ENCODE measurements at regions not wholly inside any gene's neighbourhood (a gene's known extent, or its start where the extent isn't known, plus 50 kb on each side); places are given as distances from the start of the nearest gene placed in this dataset.

DNA sequence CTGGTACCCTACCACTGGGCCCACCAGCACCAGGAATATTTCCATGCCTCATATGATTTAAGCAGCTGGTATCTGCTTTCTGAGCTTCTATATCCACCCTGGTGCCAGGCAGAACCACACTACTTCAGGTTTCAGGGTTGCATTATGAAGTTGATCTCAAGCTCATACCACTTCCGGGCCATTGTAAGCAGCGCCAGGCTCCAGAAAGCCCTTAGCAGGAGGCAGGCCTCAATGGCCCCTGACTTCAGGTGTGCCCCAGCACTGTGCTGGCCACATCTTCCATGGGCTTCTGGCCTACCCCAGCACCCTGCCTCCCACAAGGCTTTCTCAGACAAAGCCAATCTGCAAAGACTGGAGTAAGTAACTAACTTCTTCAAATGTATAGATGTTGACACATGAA is 391.3 kb upstream of the GRM3 start:
- no peak overlapping the region for H3K4me3 ChIP-seq (ENCODE audit: low read depth, low read length)
- no peak overlapping the region for H3K23ac ChIP-seq (ENCODE audit: low read length)
- H2BK12ac ChIP-seq (ENCODE audit: low read length) = no peak overlapping the region
- H3K9ac ChIP-seq (ENCODE audit: low read length) = no peak overlapping the region
- H3K27ac ChIP-seq (ENCODE audit: low read depth, low read length) = no peak overlapping the region
- no peak overlapping the region for H4K12ac ChIP-seq (ENCODE audit: low read depth, low read length)
- no peak overlapping the region for H3K4me2 ChIP-seq (ENCODE audit: low read length)
- H3K4me1 ChIP-seq (ENCODE audit: control insufficient read depth in 1 of 2, insufficient read depth in 2 of 2, low read length in 2 of 2) = no peaks in the 10 kb centered on the region
- no peak overlapping the region for H2AFZ ChIP-seq (ENCODE audit: insufficient read depth, low read length, poor library complexity)
- H3K27me3 ChIP-seq (ENCODE audit: insufficient read depth, low read length) = no peaks in the 10 kb centered on the region
- H2BK120ac ChIP-seq (ENCODE audit: insufficient read depth, low read length, poor library complexity) = no peak overlapping the region
- H3K36me3 ChIP-seq (ENCODE audit: control insufficient read depth in 1 of 2, insufficient read depth in 2 of 2, low read length in 2 of 2) = no peaks in the 10 kb centered on the region
- no peaks in the 10 kb centered on the region for H3K79me1 ChIP-seq (ENCODE audit: low read length)
- no peak overlapping the region for H3K4ac ChIP-seq (ENCODE audit: low read depth, low read length)
- DNase-seq = no peak
- no peak overlapping the region for H4K91ac ChIP-seq (ENCODE audit: low read depth, low read length)
- no peaks in the 10 kb centered on the region for H3K79me2 ChIP-seq (ENCODE audit: control insufficient read depth, insufficient read depth, low read length, poor library complexity)
- H3K18ac ChIP-seq (ENCODE audit: low read length) = no peak overlapping the region
- no peak overlapping the region for H2BK5ac ChIP-seq (ENCODE audit: low read depth, low read length, poor library complexity)
- H3K9me3 ChIP-seq (ENCODE audit: insufficient read depth, low read depth, low read length) = no peaks in the 10 kb centered on the region
- H3K14ac ChIP-seq (ENCODE audit: low read length) = no peak overlapping the region
- no peak overlapping the region for H4K8ac ChIP-seq (ENCODE audit: low read depth, low read length)
- H2AK5ac ChIP-seq (ENCODE audit: low read length) = no peak overlapping the region
- WGBS (ENCODE audit: extremely low coverage, insufficient coverage, insufficient read length) = no CpG with 5 or more reads among the region's 2 CpGs

DNA sequence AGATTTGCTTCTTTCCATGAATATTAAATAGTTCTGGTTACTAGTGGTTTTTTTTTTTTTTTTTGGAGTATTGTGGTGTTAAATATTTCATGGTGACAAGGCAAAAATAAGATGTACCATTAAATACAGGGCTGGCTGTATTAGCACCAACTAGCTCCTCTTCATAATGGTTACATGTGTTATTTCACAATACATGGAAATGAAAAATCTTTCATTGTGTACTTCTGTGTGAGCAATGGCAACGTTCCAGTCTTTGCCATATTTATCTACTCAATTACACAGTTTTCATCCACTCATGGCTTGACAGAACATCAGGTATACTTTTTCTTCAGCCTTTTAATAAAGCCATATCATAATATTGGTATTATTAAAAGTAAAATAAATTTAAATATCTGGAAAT is 394.7 kb upstream of the GRM3 start:
- H3K9ac ChIP-seq (ENCODE audit: low read length) = no peak overlapping the region
- no peak overlapping the region for H3K4ac ChIP-seq (ENCODE audit: low read depth, low read length)
- H3K4me3 ChIP-seq (ENCODE audit: low read depth, low read length) = no peak overlapping the region
- H3K27ac ChIP-seq (ENCODE audit: low read depth, low read length) = no peak overlapping the region
- no peak overlapping the region for H3K23ac ChIP-seq (ENCODE audit: low read length)
- no peak overlapping the region for H4K8ac ChIP-seq (ENCODE audit: low read depth, low read length)
- no peak overlapping the region for H4K91ac ChIP-seq (ENCODE audit: low read depth, low read length)
- no peak for DNase-seq
- no peaks in the 10 kb centered on the region for H3K36me3 ChIP-seq (ENCODE audit: control insufficient read depth in 1 of 2, insufficient read depth in 2 of 2, low read length in 2 of 2)
- no peak overlapping the region for H2BK120ac ChIP-seq (ENCODE audit: insufficient read depth, low read length, poor library complexity)
- H3K4me2 ChIP-seq (ENCODE audit: low read length) = no peak overlapping the region
- WGBS (ENCODE audit: extremely low coverage, insufficient coverage, insufficient read length) = no CpG with 5 or more reads among the region's 1 CpG
- no peak overlapping the region for H2BK12ac ChIP-seq (ENCODE audit: low read length)
- no peaks in the 10 kb centered on the region for H3K27me3 ChIP-seq (ENCODE audit: insufficient read depth, low read length)
- no peak overlapping the region for H2AFZ ChIP-seq (ENCODE audit: insufficient read depth, low read length, poor library complexity)
- H2BK5ac ChIP-seq (ENCODE audit: low read depth, low read length, poor library complexity) = no peak overlapping the region
- no peak overlapping the region for H2AK5ac ChIP-seq (ENCODE audit: low read length)
- no peaks in the 10 kb centered on the region for H3K4me1 ChIP-seq (ENCODE audit: control insufficient read depth in 1 of 2, insufficient read depth in 2 of 2, low read length in 2 of 2)
- no peaks in the 10 kb centered on the region for H3K79me2 ChIP-seq (ENCODE audit: control insufficient read depth, insufficient read depth, low read length, poor library complexity)
- H3K79me1 ChIP-seq (ENCODE audit: low read length) = no peaks in the 10 kb centered on the region
- no peak overlapping the region for H4K12ac ChIP-seq (ENCODE audit: low read depth, low read length)
- H3K9me3 ChIP-seq (ENCODE audit: insufficient read depth, low read depth, low read length) = no peaks in the 10 kb centered on the region
- no peak overlapping the region for H3K18ac ChIP-seq (ENCODE audit: low read length)
- no peak overlapping the region for H3K14ac ChIP-seq (ENCODE audit: low read length)

DNA sequence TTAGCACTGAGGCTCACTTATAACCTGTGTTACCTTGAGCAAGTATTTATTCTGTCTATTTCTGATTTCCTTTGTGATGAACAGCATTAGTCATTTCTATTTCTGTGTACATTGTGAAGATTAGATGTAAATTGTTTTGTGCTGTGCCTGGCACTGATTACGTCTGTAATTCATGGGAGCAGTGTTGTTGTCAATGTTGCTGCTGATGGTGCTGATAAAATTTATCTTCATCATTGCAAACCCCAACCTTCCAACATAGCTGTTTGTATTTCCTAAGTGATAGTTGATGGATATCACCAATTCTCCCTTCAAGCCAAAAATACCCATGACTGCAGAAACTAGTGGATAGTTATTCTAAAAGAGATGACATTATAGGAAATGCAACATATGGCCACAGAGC is 400.5 kb upstream of the GRM3 start:
- H3K9ac ChIP-seq (ENCODE audit: low read length) = no peak overlapping the region
- no peaks in the 10 kb centered on the region for H3K27me3 ChIP-seq (ENCODE audit: insufficient read depth, low read length)
- H2AFZ ChIP-seq (ENCODE audit: insufficient read depth, low read length, poor library complexity) = no peak overlapping the region
- no peak overlapping the region for H3K18ac ChIP-seq (ENCODE audit: low read length)
- no peak overlapping the region for H2AK5ac ChIP-seq (ENCODE audit: low read length)
- H3K23ac ChIP-seq (ENCODE audit: low read length) = no peak overlapping the region
- H3K14ac ChIP-seq (ENCODE audit: low read length) = no peak overlapping the region
- no peak overlapping the region for H3K4me3 ChIP-seq (ENCODE audit: low read depth, low read length)
- no peak overlapping the region for H4K12ac ChIP-seq (ENCODE audit: low read depth, low read length)
- no peak overlapping the region for H2BK12ac ChIP-seq (ENCODE audit: low read length)
- no peak overlapping the region for H2BK5ac ChIP-seq (ENCODE audit: low read depth, low read length, poor library complexity)
- H3K9me3 ChIP-seq (ENCODE audit: insufficient read depth, low read depth, low read length) = no peaks in the 10 kb centered on the region
- H3K4me2 ChIP-seq (ENCODE audit: low read length) = no peak overlapping the region
- no peak for DNase-seq
- H3K27ac ChIP-seq (ENCODE audit: low read depth, low read length) = no peak overlapping the region
- H3K79me2 ChIP-seq (ENCODE audit: control insufficient read depth, insufficient read depth, low read length, poor library complexity) = no peaks in the 10 kb centered on the region
- no peak overlapping the region for H3K4ac ChIP-seq (ENCODE audit: low read depth, low read length)
- no peaks in the 10 kb centered on the region for H3K4me1 ChIP-seq (ENCODE audit: control insufficient read depth in 1 of 2, insufficient read depth in 2 of 2, low read length in 2 of 2)
- WGBS (ENCODE audit: extremely low coverage, insufficient coverage, insufficient read length) = no CpG with 5 or more reads among the region's 1 CpG
- no peak overlapping the region for H2BK120ac ChIP-seq (ENCODE audit: insufficient read depth, low read length, poor library complexity)
- no peaks in the 10 kb centered on the region for H3K36me3 ChIP-seq (ENCODE audit: control insufficient read depth in 1 of 2, insufficient read depth in 2 of 2, low read length in 2 of 2)
- no peak overlapping the region for H4K91ac ChIP-seq (ENCODE audit: low read depth, low read length)
- no peak overlapping the region for H4K8ac ChIP-seq (ENCODE audit: low read depth, low read length)
- H3K79me1 ChIP-seq (ENCODE audit: low read length) = no peaks in the 10 kb centered on the region

DNA sequence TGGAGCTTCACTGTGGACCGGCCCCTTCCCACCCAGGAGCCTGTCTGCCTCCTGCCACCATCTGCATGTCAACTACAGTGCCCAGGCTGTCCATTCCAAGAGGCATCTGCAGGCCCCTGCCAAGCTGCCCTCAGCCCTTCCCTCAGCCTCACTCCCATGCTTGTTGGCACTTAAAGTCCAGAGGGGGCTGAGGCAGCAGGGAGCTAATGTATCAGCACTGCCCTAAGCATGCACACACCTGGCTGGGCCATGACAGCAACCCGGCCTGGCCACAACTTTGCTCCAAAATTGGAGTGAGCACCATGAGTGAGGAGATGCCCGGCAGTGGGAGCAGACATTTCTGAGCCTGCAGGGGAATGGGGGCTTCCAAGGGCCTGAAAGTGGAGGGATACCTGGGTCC is 417.5 kb upstream of the GRM3 start:
- Histone ChIP-seq H3K79me2 (ENCODE audit: control insufficient read depth, insufficient read depth, low read length, poor library complexity) (no peaks in the 10 kb centered on the region), H3K27ac (ENCODE audit: low read depth, low read length) (no peak overlapping the region), H3K14ac (ENCODE audit: low read length) (no peak overlapping the region), H3K36me3 (ENCODE audit: control insufficient read depth in 1 of 2, insufficient read depth in 2 of 2, low read length in 2 of 2) (no peaks in the 10 kb centered on the region), H2AK5ac (ENCODE audit: low read length) (no peak overlapping the region), H3K4ac (ENCODE audit: low read depth, low read length) (no peak overlapping the region), H3K9ac (ENCODE audit: low read length) (no peak overlapping the region), H4K8ac (ENCODE audit: low read depth, low read length) (no peak overlapping the region), H3K18ac (ENCODE audit: low read length) (no peak overlapping the region), H3K79me1 (ENCODE audit: low read length) (no peaks in the 10 kb centered on the region), H4K12ac (ENCODE audit: low read depth, low read length) (no peak overlapping the region), H3K4me3 (ENCODE audit: low read depth, low read length) (no peak overlapping the region), H2BK120ac (ENCODE audit: insufficient read depth, low read length, poor library complexity) (no peak overlapping the region), H4K91ac (ENCODE audit: low read depth, low read length) (no peak overlapping the region), H2BK5ac (ENCODE audit: low read depth, low read length, poor library complexity) (no peak overlapping the region), H3K27me3 (ENCODE audit: insufficient read depth, low read length) (no peaks in the 10 kb centered on the region), H3K23ac (ENCODE audit: low read length) (no peak overlapping the region), H3K4me1 (ENCODE audit: control insufficient read depth in 1 of 2, insufficient read depth in 2 of 2, low read length in 2 of 2) (no peaks in the 10 kb centered on the region), H3K4me2 (ENCODE audit: low read length) (no peak overlapping the region), H2AFZ (ENCODE audit: insufficient read depth, low read length, poor library complexity) (no peak overlapping the region), H2BK12ac (ENCODE audit: low read length) (no peak overlapping the region), H3K9me3 (ENCODE audit: insufficient read depth, low read depth, low read length) (peaks cover 7% of the 10 kb centered on the region)
- no CpG with 5 or more reads among the region's 3 CpGs for WGBS (ENCODE audit: extremely low coverage, insufficient coverage, insufficient read length)
- no peak for DNase-seq

Measured in trophoblast cell (in vitro differentiated cells and primary cell).